NCI-H146 treated with DMSO at 0.1 percent for 48 hours (cell line): ENCODE measurements at regions not wholly inside any gene's neighbourhood (a gene's known extent, or its start where the extent isn't known, plus 50 kb on each side); places are given as distances from the start of the nearest gene placed in this dataset.
"Not testable (repeated sequence)": the region's sequence is repeated elsewhere in the genome, so short reads cannot be mapped to it uniquely, and the experiment has no call there.

Experiments used
- DNase-seq: peaks from one replicate; lab custom pipeline; 2025; ENCODE audit not compliant: unreplicated experiment; lab: John Stamatoyannopoulos, UW

GRCh38 chr1:177737456-177737855 is 232.4 kb downstream of the SEC16B start:
- DNase-seq, result no peak

GRCh38 chr1:177732178-177732577 is 237.7 kb downstream of the SEC16B start:
- DNase-seq, result no peak

- no peak for DNase-seq
Measured at GRCh38 chr1:177729646-177730045, 240.2 kb downstream of the SEC16B start.

GRCh38 chr1:177723533-177723932 is 246.3 kb downstream of the SEC16B start:
- no peak for DNase-seq

GRCh38 chr1:177710696-177711620 is 258.9 kb downstream of the SEC16B start:
- no peak for DNase-seq

- no peak for DNase-seq
Measured at GRCh38 chr1:177708406-177708805, 261.5 kb downstream of the SEC16B start.

- no peak for DNase-seq
Measured at GRCh38 chr1:177706977-177707376, 262.9 kb downstream of the SEC16B start.

GRCh38 chr1:177705839-177706238 is 264.0 kb downstream of the SEC16B start:
- no peak for DNase-seq

- no peak for DNase-seq
Measured at GRCh38 chr1:177703888-177704446, 265.9 kb downstream of the SEC16B start.

GRCh38 chr1:177701654-177702353 is 268.1 kb downstream of the SEC16B start:
- DNase-seq, result no peak

GRCh38 chr1:177700856-177701255 is 269.0 kb downstream of the SEC16B start:
- no peak for DNase-seq

- no peak for DNase-seq
Measured at GRCh38 chr1:177690996-177691395, 278.9 kb downstream of the SEC16B start.

GRCh38 chr1:177687544-177687943 is 282.3 kb downstream of the SEC16B start:
- DNase-seq, result no peak

- DNase-seq, result no peak
Measured at GRCh38 chr1:177686933-177687332, 282.9 kb downstream of the SEC16B start.

GRCh38 chr1:177669161-177669560 is 300.7 kb downstream of the SEC16B start:
- no peak for DNase-seq

- DNase-seq, result no peak
Measured at GRCh38 chr1:177665935-177666334, 303.9 kb downstream of the SEC16B start.

GRCh38 chr1:177664742-177665141 is 305.1 kb downstream of the SEC16B start:
- not testable (repeated sequence) for DNase-seq

GRCh38 chr1:177660188-177660587 is 309.7 kb downstream of the SEC16B start:
- DNase-seq, result no peak

GRCh38 chr1:177659281-177659680 is 310.6 kb downstream of the SEC16B start:
- DNase-seq, result no peak

GRCh38 chr1:177656598-177656997 is 313.3 kb downstream of the SEC16B start:
- no peak for DNase-seq

GRCh38 chr1:177650947-177651346 is 318.9 kb downstream of the SEC16B start:
- no peak for DNase-seq

GRCh38 chr1:177648731-177649265 is 321.1 kb downstream of the SEC16B start:
- DNase-seq, result no peak
